Astrocyte (in vitro differentiated cells and primary cell): ENCODE measurements at regions not wholly inside any gene's neighbourhood (a gene's known extent, or its start where the extent isn't known, plus 50 kb on each side); places are given as distances from the start of the nearest gene placed in this dataset.

Experiments used
- DNase-seq: peaks from one replicate; pipeline ENCODE4 v3.0.0-alpha.2; 2010; ENCODE audit warnings: low read depth
- FAIRE-seq: peaks from 2 replicates; lab custom pipeline; 2011; peaks lifted over from hg19 to GRCh38; lab: Jason Lieb, UNC
- H2AFZ ChIP-seq: 2 replicates; pipeline ENCODE4 v1.6.0; 2012; ENCODE audit warnings: low read depth, low read length, inconsistent platforms
- H3K27ac ChIP-seq: 2 replicates; pipeline ENCODE4 v1.5.1; 2011; ENCODE audit warnings: low read depth, low read length, inconsistent platforms
- H3K27me3 ChIP-seq: 2 replicates; pipeline ENCODE4 v1.6.0; 2011; ENCODE audit warnings: low read length, inconsistent platforms; ENCODE audit not compliant: insufficient read depth
- H3K36me3 ChIP-seq: 2 replicates; pipeline ENCODE4 v1.5.1; 2011; ENCODE audit warnings: low read length, inconsistent platforms; ENCODE audit not compliant: insufficient read depth
- H3K4me1 ChIP-seq: 2 replicates; pipeline ENCODE4 v1.5.1; 2011; ENCODE audit warnings: low read length, inconsistent platforms; ENCODE audit not compliant: insufficient read depth
- H3K4me2 ChIP-seq: 2 replicates; pipeline ENCODE4 v1.6.0; 2012; ENCODE audit warnings: low read length, inconsistent platforms
- H3K4me3 ChIP-seq: 2 replicates; pipeline ENCODE4 v1.5.1; 2011; ENCODE audit warnings: low read depth, mild to moderate bottlenecking, low read length, inconsistent platforms; ENCODE audit not compliant: insufficient read depth
- H3K79me2 ChIP-seq: 2 replicates; pipeline ENCODE4 v1.6.0; 2012; ENCODE audit warnings: mild to moderate bottlenecking, low read length, inconsistent platforms; ENCODE audit not compliant: insufficient read depth
- H3K9ac ChIP-seq: 2 replicates; pipeline ENCODE4 v1.6.0; 2012; ENCODE audit warnings: mild to moderate bottlenecking, low read length, inconsistent platforms
- H3K9me3 ChIP-seq: 2 replicates; pipeline ENCODE4 v1.5.1; 2012; ENCODE audit warnings: low read depth, mild to moderate bottlenecking, low read length, inconsistent platforms; ENCODE audit not compliant: insufficient read depth
- H4K20me1 ChIP-seq: 2 replicates; pipeline ENCODE4 v1.6.0; 2012; ENCODE audit warnings: low read length, inconsistent platforms; ENCODE audit not compliant: insufficient read depth
- H3K27ac Mint-ChIP-seq: one replicate; pipeline ENCODE4 v1.8.0; 2021; ENCODE audit warnings: mild to moderate bottlenecking, mixed read lengths; ENCODE audit not compliant: unreplicated experiment
- H3K27me3 Mint-ChIP-seq: one replicate; pipeline ENCODE4 v1.8.0; 2021; ENCODE audit warnings: low read depth, mixed read lengths; ENCODE audit not compliant: unreplicated experiment
- H3K36me3 Mint-ChIP-seq: one replicate; pipeline ENCODE4 v1.8.0; 2021; ENCODE audit warnings: low read depth, mixed read lengths; ENCODE audit not compliant: unreplicated experiment
- H3K4me1 Mint-ChIP-seq: one replicate; pipeline ENCODE4 v1.8.0; 2021; ENCODE audit warnings: low read depth, mixed read lengths; ENCODE audit not compliant: unreplicated experiment
- H3K4me3 Mint-ChIP-seq: one replicate; pipeline ENCODE4 v1.8.0; 2021; ENCODE audit warnings: mild to moderate bottlenecking, moderate library complexity, mixed read lengths; ENCODE audit not compliant: unreplicated experiment
- H3K9me3 Mint-ChIP-seq: one replicate; pipeline ENCODE4 v1.8.0; 2021; ENCODE audit warnings: mild to moderate bottlenecking, mixed read lengths; ENCODE audit not compliant: unreplicated experiment
- EZH2 ChIP-seq: IDR thresholded peaks from 2 replicates; pipeline ENCODE4 v1.6.1; 2012; ENCODE audit warnings: mild to moderate bottlenecking, low read length, inconsistent platforms; ENCODE audit not compliant: insufficient read depth
- TF ChIP-seq, protein P1 (sequence below): IDR thresholded peaks from 2 replicates; pipeline ENCODE4 v1.5.1; 2011; ENCODE audit warnings: low read depth, mild to moderate bottlenecking, inconsistent platforms, low read length, moderate library complexity; ENCODE audit not compliant: insufficient read depth

DNA sequence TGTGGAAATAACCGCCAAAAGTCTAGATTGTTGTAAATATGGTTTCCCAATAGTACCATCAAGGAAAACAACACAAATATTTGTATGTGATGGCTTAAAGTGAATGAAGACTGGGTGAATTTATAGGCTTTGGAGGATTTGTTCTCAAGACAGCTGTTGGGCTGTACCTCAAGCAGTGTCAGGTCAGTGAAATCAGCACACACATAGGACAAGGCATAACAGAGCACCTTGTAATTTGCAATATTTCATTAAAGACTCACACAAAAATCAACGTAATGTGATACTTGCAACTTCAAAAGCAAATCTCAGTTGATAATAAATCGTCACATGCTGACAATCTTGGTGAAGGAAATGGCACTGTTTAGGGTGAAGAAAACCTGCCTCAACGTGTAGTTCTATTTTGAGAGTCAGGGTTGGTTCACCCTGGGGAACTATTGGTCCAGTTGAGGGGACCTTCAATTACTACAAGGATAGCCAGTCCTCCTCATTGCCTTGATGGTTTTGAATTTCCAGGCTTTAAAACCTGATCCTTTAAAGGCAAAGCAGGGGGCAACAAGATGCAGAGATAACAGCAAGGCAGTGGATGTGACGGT is 126.8 kb upstream of the ST6GAL2 start:
- DNase-seq (no peak), FAIRE-seq (no peak)
- TF ChIP-seq, protein P1, sequence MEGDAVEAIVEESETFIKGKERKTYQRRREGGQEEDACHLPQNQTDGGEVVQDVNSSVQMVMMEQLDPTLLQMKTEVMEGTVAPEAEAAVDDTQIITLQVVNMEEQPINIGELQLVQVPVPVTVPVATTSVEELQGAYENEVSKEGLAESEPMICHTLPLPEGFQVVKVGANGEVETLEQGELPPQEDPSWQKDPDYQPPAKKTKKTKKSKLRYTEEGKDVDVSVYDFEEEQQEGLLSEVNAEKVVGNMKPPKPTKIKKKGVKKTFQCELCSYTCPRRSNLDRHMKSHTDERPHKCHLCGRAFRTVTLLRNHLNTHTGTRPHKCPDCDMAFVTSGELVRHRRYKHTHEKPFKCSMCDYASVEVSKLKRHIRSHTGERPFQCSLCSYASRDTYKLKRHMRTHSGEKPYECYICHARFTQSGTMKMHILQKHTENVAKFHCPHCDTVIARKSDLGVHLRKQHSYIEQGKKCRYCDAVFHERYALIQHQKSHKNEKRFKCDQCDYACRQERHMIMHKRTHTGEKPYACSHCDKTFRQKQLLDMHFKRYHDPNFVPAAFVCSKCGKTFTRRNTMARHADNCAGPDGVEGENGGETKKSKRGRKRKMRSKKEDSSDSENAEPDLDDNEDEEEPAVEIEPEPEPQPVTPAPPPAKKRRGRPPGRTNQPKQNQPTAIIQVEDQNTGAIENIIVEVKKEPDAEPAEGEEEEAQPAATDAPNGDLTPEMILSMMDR, result no peak
- no peak for TF ChIP-seq EZH2
- Histone ChIP-seq H3K9me3 (no peaks in the 10 kb centered on the region), H2AFZ (no peak overlapping the region), H3K9ac (no peak overlapping the region), H3K36me3 (no peaks in the 10 kb centered on the region), H3K79me2 (no peaks in the 10 kb centered on the region), H4K20me1 (no peaks in the 10 kb centered on the region), H3K4me2 (no peak overlapping the region), H3K27ac (no peak overlapping the region), H3K27me3 (no peaks in the 10 kb centered on the region), H3K4me1 (no peaks in the 10 kb centered on the region), H3K4me3 (no peak overlapping the region)
- H3K9me3 Mint-ChIP-seq, result no peaks in the 10 kb centered on the region
- H3K27ac Mint-ChIP-seq, result no peak overlapping the region
- peaks cover 6% of the 10 kb centered on the region for H3K4me1 Mint-ChIP-seq
- no peaks in the 10 kb centered on the region for H3K27me3 Mint-ChIP-seq
- H3K36me3 Mint-ChIP-seq, result no peaks in the 10 kb centered on the region
- H3K4me3 Mint-ChIP-seq, result no peak overlapping the region

GRCh38 chr2:107013884-107014283 is 127.9 kb upstream of the ST6GAL2 start:
- no peak overlapping the region for H3K4me3 ChIP-seq
- H3K27me3 Mint-ChIP-seq, result no peaks in the 10 kb centered on the region
- no peaks in the 10 kb centered on the region for H3K9me3 ChIP-seq
- TF ChIP-seq EZH2, result no peak
- TF ChIP-seq, protein P1, result no peak
- no peaks in the 10 kb centered on the region for H3K36me3 Mint-ChIP-seq
- H3K27me3 ChIP-seq, result no peaks in the 10 kb centered on the region
- H3K9me3 Mint-ChIP-seq, result no peaks in the 10 kb centered on the region
- H3K27ac ChIP-seq, result no peak overlapping the region
- no peak overlapping the region for H2AFZ ChIP-seq
- no peaks in the 10 kb centered on the region for H3K79me2 ChIP-seq
- H3K9ac ChIP-seq, result no peak overlapping the region
- peaks cover 5% of the 10 kb centered on the region for H3K4me1 Mint-ChIP-seq
- H3K36me3 ChIP-seq, result no peaks in the 10 kb centered on the region
- no peak overlapping the region for H3K4me2 ChIP-seq
- no peak overlapping the region for H3K27ac Mint-ChIP-seq
- no peak overlapping the region for H3K4me3 Mint-ChIP-seq
- DNase-seq (no peak), FAIRE-seq (no peak)
- H4K20me1 ChIP-seq, result no peaks in the 10 kb centered on the region
- H3K4me1 ChIP-seq, result no peaks in the 10 kb centered on the region

- Histone ChIP-seq H3K36me3 (no peaks in the 10 kb centered on the region), H3K4me3 (no peak overlapping the region), H3K4me1 (no peaks in the 10 kb centered on the region), H3K27me3 (no peaks in the 10 kb centered on the region), H3K9me3 (no peaks in the 10 kb centered on the region), H3K4me2 (no peak overlapping the region), H4K20me1 (no peaks in the 10 kb centered on the region), H3K9ac (no peak overlapping the region), H3K27ac (no peak overlapping the region), H3K79me2 (no peaks in the 10 kb centered on the region), H2AFZ (no peak overlapping the region)
- Mint-ChIP-seq H3K4me1 (no peaks in the 10 kb centered on the region), H3K27ac (no peak overlapping the region), H3K36me3 (no peaks in the 10 kb centered on the region), H3K4me3 (no peak overlapping the region), H3K9me3 (no peaks in the 10 kb centered on the region), H3K27me3 (no peaks in the 10 kb centered on the region)
- TF ChIP-seq, protein P1, result no peak
- no peak for TF ChIP-seq EZH2
- FAIRE-seq (no peak), DNase-seq (no peak)
Observed at GRCh38 chr2:107018366-107018765, 132.4 kb upstream of the ST6GAL2 start.
